GM12801 (cell line): ENCODE measurements at regions not wholly inside any gene's neighbourhood (a gene's known extent, or its start where the extent isn't known, plus 50 kb on each side); places are given as distances from the start of the nearest gene placed in this dataset.

Experiments used
- TF ChIP-seq, protein P1 (sequence below): IDR thresholded peaks from one replicate; pipeline ENCODE4 v1.5.1; 2011; ENCODE audit warnings: control low read depth; ENCODE audit not compliant: insufficient read length; ENCODE audit errors: extremely low read depth

DNA sequence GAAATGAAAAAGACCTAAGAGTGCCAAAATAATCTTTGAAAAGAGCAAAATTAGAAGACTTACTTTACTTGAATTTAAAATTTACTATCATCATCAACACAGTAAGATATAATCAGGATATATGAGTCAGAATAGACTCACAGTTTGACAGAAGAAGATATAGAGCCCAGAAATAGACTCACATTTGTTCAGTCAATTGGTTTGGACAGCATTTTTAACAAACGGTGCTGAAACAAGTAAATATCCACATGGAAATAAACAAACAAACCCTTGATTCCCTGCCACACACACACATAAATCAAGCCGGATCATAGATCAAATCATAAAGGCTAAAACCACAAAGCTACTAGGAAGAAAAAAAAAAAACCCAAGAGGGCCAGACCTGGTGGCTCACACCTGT is 291.1 kb downstream of the ADGRG6 start:
- TF ChIP-seq, protein P1, sequence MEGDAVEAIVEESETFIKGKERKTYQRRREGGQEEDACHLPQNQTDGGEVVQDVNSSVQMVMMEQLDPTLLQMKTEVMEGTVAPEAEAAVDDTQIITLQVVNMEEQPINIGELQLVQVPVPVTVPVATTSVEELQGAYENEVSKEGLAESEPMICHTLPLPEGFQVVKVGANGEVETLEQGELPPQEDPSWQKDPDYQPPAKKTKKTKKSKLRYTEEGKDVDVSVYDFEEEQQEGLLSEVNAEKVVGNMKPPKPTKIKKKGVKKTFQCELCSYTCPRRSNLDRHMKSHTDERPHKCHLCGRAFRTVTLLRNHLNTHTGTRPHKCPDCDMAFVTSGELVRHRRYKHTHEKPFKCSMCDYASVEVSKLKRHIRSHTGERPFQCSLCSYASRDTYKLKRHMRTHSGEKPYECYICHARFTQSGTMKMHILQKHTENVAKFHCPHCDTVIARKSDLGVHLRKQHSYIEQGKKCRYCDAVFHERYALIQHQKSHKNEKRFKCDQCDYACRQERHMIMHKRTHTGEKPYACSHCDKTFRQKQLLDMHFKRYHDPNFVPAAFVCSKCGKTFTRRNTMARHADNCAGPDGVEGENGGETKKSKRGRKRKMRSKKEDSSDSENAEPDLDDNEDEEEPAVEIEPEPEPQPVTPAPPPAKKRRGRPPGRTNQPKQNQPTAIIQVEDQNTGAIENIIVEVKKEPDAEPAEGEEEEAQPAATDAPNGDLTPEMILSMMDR = no peak

DNA sequence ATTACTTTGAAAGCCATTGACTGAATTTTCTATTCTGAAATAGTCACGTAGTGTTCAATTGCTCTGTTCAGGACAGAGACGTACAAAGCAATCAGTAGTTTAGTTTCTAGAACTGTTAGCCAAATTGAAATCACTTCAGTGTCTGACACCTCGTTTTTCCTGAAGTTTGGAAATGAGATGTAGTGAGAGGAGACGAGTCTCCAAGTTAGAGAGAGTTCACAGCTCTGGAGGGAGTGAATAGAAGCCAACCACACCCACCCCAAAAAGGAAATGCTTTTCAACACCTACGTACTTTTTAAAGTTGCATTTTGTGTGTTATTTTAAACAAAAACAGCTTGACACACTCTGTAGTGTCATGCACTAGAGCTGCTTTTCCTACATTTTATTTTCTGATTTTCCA is 296.0 kb downstream of the ADGRG6 start:
- TF ChIP-seq, protein P1 = no peak

DNA sequence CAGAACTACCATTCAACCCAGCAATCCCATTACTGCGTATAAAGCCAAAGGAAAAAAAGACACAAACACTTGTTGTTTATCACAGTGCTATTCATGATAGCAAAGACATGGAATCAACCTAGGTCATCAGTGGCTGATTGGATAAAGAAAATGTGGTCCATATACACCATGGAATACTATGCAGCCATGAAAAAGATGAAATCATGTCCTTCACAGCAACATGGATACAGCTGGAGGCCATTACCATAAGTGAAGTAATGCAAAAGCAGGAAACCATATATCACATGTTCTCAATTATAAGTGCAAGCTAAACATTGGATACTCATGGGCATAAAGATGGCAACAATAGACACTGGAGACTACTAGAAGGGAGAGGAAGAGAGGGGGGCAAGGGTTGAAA is 299.6 kb downstream of the ADGRG6 start:
- TF ChIP-seq, protein P1 = no peak

DNA sequence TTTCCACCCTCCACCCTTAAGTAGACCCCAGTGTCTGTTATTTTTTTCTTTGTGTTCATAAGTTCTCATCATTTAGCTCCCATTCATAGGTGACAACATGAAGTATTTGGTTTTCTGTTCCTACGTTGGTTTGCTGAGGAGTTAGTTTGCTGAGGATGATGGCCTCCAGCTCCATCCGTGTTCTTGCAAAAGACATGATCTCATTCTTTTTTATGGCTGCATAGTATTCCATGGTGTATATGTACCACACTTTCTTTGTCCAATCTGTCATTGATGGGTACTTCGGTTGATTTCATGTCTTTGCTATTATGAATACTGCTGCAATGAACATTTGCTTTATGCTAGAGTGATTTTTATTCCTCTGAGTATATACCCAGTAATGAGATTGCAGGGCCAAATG is 301.2 kb downstream of the ADGRG6 start:
- TF ChIP-seq, protein P1 = no peak

DNA sequence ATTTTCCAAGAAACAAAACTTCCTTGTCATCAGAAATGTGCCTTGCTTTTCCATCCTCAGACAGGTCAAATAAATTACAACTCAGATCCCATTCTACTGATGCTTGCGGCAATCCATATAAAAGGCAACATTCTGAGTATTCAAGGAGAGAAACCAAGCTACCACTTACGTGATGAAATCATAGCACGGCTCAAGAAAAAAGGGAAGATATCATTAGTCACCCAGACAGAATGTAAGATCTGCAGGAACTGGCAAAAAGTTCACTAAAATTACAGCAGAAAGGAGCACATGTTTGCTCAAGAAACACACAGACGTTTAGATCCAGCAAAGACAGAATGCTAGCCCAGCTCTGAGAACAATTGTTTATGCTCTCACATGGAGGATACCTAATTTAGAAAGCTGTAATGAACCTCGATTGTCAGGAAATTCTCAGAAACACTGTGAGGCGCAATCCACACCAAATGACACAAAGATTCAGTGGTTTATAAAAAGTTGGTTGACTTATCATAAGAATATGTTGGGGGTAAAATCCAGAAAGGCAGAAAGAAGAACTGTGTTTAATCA is 304.2 kb downstream of the ADGRG6 start:
- TF ChIP-seq, protein P1 = no peak

DNA sequence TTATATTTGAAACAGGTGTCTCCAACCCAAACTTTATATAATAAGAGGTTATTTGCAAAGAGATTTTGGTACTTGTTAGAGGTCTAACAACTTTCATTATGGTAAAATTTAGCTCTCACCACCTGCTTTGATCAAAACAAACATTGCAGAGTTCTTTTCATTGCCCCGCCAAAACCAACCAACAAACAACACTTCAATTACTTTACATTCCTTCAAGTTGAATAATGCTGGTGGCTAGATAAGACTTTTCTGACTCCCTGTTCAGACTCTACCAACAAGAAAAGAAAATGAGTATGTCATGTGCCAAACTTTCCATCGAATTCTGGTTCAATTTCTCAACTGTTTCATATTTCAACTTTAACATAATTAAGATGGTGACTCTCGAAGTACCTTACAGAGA is 311.1 kb downstream of the ADGRG6 start:
- TF ChIP-seq, protein P1 = no peak

DNA sequence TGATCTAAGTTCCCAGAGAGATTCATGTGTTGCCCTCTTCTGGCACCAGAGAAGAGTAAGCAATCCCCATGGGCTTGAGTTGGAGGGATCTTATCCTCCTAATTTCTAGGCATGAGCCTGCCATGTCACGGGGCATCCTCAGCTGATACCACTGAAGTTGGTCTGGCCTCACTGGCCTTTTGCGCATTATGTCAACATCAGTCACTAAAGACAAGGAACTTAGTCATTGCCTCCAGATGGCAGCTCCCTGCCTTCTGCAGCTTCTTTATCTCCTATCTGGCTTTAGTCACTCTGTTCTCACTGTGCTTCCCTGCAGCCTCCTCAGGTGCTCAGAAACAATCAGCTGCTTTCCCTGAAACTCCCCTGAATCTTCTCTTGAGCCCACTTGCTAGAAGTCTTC is 312.2 kb downstream of the ADGRG6 start:
- TF ChIP-seq, protein P1 = no peak
